HL-60/S4 treated with retinoic acid at 250 ng/mL for 4 days and 3 days (cell line): ENCODE measurements at regions not wholly inside any gene's neighbourhood (a gene's known extent, or its start where the extent isn't known, plus 50 kb on each side); places are given as distances from the start of the nearest gene placed in this dataset.

Experiments used
- in situ Hi-C: fragments of 300-500 bp; cut with MboI; formaldehyde crosslinking; loops from 2 replicates; pipeline ENCODE4 v1.7.0; 2022; ENCODE audit warnings: low sequenced_read_pairs

DNA sequence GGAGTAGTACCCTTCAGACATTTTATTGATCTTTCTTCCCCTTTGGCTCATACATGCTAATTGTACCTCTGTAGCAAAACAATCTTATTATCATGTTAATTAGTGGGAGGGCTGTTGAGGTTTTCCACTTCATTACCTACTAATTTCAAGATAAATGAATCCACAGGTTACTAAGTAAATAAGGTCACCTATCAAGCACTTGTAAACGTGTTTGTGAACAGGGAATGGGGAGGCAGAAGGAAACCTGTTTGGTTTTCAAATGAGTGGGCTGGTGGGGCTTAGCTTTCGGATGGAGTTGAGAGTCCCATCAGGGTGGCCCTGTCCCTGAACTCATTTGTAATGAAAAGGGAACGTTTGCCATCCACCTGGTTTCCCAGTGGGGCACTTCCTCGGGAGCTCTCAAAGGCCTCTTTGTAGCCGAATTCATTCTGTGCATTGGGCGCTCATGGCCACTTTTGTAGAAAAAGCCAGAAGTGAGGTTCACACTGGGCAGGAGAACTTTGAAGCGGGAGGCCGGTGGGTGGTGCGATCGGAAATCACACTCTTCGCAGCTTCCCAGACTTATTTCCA, 419.8 kb upstream of the NR2F2 start:
- in situ Hi-C loops: no loop called here

GRCh38 chr15:95911570-95912279, 418.8 kb upstream of the NR2F2 start:
- in situ Hi-C loops: no loop called here

- in situ Hi-C loops: no loop called here
These were observed 418.2 kb upstream of the NR2F2 start for GRCh38 chr15:95912280-95912625.

DNA sequence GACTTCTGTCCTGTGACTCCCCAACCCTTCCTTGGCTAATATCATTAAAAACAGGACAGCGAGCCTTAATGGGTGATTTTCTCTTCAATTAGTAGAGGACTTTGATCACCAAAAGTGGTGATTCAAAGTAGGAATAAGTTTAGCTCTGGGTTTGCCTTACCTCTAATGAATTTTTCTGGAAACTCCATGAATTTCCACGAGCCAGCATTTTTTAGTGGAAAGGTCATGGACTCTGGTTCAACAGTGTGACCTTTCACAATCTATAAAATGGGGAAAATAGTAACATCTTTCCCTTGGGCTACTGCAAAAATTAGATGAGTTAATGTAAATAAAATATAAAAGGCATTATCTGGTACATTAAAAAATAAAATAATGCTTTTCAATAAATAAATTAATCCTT, 417.8 kb upstream of the NR2F2 start:
- in situ Hi-C loops: no loop called here

- in situ Hi-C loops: no loop called here
These were observed 413.9 kb upstream of the NR2F2 start for GRCh38 chr15:95916568-95916967.

- in situ Hi-C loops: no loop called here
These were observed 412.0 kb upstream of the NR2F2 start for GRCh38 chr15:95918525-95918924.

- in situ Hi-C loops: no loop called here
These were observed 411.0 kb upstream of the NR2F2 start for GRCh38 chr15:95919460-95919859.

GRCh38 chr15:95921404-95921803, 409.1 kb upstream of the NR2F2 start:
- in situ Hi-C loops: no loop called here

DNA sequence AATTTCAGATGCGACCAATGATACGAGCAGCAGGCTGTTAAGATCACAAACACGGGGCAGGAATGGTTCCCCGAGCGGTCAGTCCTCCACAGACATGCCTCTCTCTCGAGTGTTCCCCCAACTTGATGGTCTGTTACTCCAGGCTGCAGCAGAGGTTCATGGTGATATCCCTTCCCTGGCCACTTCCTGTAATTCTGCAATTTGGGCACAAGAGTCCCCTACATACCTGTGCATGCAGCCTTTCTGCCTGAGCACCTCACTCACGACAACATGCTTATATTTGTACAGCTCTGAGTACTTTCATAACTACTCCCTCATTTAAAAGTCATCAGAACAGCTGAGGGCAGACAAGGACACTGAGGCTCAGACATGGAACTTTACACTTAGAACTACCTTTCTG, 408.1 kb upstream of the NR2F2 start:
- in situ Hi-C loops: no loop called here

DNA sequence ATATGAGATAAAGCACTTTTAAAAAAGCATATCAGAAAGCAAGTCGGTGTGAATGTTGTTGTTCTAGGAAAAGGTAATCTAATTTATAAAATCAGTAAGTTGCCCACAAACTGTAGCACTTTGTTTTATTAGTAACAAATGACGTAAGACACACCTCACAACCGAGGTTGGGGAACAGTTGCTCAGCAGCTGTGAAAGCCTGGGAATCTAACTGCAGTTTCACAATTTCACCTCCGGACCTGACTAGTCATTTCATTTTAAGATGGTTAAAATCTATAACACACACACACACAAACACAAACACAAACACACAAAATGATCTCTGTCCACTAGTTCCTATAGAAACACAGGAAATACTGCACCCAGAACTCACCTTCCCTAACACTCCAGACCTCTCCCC, 406.7 kb upstream of the NR2F2 start:
- in situ Hi-C loops: no loop called here

DNA sequence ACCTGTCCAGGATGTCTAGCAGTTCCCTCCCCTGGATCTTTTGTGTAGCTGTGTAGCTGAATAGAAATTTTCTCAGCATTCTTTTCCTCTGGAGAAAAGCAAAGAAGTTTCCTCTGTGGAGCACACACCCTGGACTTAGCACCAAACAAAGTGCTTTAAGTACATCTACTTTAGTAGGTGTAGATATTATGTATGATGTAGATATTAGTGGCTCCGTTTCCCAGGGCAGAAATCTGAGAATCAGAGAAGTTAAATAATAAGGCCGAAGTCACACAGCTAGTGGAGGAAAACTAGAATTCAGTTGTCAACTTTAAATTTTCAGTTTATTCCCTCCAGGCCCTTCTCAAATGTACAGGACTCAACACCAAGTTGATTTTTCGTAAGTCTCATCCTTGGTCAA, 401.7 kb upstream of the NR2F2 start:
- in situ Hi-C loops: no loop called here

DNA sequence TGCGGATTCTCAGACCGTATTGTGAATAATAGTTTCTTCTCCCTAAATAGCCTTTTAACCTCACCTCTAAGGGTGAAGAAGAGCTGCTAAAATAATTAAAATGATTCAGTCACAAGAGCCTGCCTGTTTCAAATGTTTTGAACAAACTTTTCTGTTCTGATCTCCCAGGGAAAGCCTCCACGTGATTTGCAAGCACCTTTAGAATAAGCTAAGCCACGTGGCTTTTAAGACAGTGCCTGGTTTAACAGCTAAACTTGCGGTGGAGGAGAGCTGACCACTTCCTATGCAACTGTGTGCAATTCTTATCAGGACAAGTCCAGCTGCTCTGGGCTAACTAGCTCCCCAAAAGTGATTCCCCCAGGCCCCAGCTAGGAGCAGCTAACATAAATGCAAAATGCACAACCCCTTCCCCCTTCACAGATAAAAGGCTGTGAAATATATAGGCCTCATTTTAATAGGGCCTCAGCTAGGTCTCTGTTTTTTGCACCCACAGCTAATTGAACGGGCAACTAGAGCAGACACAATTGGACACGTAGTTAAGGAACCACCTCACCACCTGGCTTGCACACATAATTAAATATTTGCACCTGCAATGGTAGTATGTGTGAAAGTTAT, 401.2 kb upstream of the NR2F2 start:
- in situ Hi-C loops: no loop called here

- in situ Hi-C loops: no loop called here
These were observed 399.7 kb upstream of the NR2F2 start for GRCh38 chr15:95930659-95931375.

- in situ Hi-C loops: no loop called here
These were observed 398.9 kb upstream of the NR2F2 start for GRCh38 chr15:95931619-95932018.

GRCh38 chr15:95932141-95932540, 398.4 kb upstream of the NR2F2 start:
- in situ Hi-C loops: no loop called here

DNA sequence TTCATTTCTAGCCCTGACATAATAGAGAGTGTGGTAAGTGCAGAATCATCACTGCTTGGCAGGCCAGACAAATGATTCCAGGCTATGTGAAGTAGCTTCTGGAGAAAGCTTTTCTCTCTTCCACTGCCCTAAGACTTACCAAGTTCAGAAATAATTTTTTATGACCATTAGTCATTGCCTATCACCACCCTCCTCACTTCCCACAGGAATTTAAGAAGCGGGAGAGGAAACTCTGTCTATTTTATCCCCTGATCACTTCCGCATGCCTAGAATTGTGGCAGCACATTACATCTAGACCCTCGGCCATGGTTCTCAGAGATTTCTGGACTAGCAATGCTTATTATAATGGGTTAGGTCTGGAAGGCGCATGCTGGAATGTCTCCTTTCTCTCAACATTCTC, 397.8 kb upstream of the NR2F2 start:
- in situ Hi-C loops: no loop called here

- in situ Hi-C loops: no loop called here
These were observed 394.6 kb upstream of the NR2F2 start for GRCh38 chr15:95935852-95936251.

DNA sequence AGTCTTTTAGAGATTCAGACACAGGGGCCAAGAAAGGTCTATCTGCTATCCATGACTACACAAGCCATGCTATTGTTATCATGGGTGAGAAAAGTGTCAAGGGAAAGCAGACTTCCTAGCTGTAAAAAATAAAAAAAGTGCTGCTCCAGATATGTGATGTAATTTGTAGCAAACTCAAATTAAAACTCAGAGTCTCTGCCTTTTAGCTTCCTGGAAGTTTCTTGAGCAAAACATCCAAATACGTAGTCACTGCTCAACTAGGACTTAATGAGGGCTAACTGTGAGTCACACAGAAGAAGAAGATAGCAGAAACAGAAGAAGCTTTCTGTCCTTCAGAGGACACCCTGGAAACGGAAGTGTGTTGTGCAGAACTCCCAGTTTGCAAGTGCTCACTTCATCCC, 393.4 kb upstream of the NR2F2 start:
- in situ Hi-C loops: no loop called here

DNA sequence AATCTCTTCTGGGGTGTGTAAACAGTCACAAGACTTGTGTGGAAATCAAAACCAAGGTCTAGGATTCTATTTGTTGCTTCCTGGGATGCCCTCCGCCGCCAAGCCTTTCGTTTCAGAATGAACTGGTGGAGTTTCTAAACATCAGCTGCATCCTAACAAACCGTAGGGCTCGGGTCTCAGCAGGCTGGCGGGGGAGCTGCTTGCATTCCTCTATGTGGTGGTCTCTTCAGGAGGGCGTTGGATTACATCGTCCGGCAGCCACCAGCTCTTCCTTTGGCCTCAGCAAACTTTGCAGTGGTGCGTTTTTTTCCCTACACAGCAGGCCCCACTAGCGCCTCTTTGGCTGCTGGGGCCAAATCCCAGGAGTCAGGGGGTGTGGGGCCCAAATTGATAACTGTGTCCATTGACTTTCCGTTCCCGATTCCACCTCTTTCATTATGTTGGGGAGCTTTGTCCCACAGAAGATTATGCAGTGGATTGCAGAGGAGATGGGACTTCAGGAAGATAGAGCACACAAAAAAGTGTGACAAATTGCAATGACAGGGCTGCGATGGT, 390.0 kb upstream of the NR2F2 start:
- in situ Hi-C loops: no loop called here

DNA sequence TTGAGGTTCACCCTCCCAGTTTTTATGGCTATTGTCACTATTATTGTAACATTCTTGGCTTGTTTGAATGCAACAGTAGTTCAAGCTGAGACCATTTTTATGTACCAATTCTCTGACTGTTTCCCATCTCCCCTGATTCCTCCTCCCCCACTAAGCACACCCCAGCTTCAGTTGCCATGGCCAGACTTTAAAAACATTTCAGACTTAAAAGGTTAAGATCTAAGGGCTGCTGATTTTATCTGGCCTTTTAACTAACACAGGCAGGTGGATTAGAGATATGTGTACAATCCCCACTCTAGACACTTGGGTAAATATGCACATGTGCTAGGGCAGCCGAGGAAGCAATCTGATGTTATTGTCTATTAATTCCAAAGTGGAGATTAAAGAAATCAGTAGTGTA, 386.3 kb upstream of the NR2F2 start:
- in situ Hi-C loops: no loop called here

DNA sequence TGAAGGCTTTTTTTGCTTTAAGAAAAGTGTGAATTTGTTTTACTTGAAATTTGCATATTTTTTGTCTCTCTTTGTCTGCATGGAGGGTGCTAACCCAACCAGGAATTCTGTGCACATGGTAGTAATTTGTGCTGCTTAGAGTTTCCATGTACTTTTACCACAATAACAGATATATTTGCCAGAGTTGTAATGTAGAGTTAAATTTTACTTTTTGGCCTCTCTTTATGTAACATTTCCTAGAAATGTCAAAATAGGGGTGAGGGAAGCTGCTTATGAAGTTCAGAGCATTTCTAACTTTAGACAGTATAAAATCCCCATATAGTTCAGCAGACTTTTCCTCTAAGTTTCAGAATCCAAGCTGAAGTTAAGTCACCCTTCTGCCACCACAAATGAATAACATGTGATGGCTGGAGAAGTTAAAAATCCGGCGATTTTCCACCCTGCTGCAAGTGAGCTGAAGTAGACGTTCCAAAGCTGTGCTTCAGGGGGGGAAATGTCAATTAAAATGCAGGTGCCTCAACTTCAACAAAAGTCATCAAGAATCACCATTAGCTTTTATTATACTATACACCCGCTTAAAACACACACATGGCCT, 385.7 kb upstream of the NR2F2 start:
- in situ Hi-C loops: no loop called here
